ENCODE measurements at regions not wholly inside any gene's neighbourhood (a gene's known extent, or its start where the extent isn't known, plus 50 kb on each side); places are given as distances from the start of the nearest gene placed in this dataset.

GRCh38 chr5:173499471-173500212 lies 116.8 kb downstream of the BOD1 start:
- H3K4me1 ChIP-seq = peaks cover 8 to 71% (median 44%) of the 10 kb centered on the region in 4 donors
- WGBS, 5 donors = 62 to 85% (median 67%) methylated on average over 13 to 14 of the region's 14 CpGs
- H3K27ac ChIP-seq = peak overlapping the region; percentile 46 to 83 (median 64)

GRCh38 chr5:173498739-173499470 lies 117.5 kb downstream of the BOD1 start:
- WGBS, 5 donors = 44 to 57% (median 52%) methylated on average over 16 of the region's 16 CpGs
- DNase-seq = peak in 1 of 2 donors; percentile 17
- no peak for TF ChIP-seq CTCF (IDR thresholded peaks at IDR 0.05)
- no peak for TF ChIP-seq POLR2A (IDR thresholded peaks at IDR 0.05)
- no peak for TF ChIP-seq POLR2AphosphoS5 (IDR thresholded peaks at IDR 0.05)
- no peak for TF ChIP-seq EP300 (IDR thresholded peaks at IDR 0.05)
- no peaks in the 10 kb centered on the region for H3K9me3 ChIP-seq
- no peaks in the 10 kb centered on the region for H3K27me3 ChIP-seq
- H3K4me3 ChIP-seq = no peak overlapping the region
- peaks cover 8 to 73% (median 44%) of the 10 kb centered on the region in 4 donors for H3K4me1 ChIP-seq
- no peaks in the 10 kb centered on the region for H3K36me3 ChIP-seq
- intact Hi-C loops (cut with DNase I; ENCODE audit: low total_unique reads) = no loop called here
- peak overlapping the region; percentile 46 to 83 (median 64) for H3K27ac ChIP-seq

More at GRCh38 chr5:173499471-173500212, 116.8 kb downstream of the BOD1 start:
- Histone ChIP-seq H3K9me3 (no peaks in the 10 kb centered on the region), H3K36me3 (no peaks in the 10 kb centered on the region), H3K4me3 (no peak overlapping the region), H3K27me3 (no peaks in the 10 kb centered on the region)
- no peak for TF ChIP-seq POLR2A (IDR thresholded peaks at IDR 0.05)
- TF ChIP-seq EP300 (IDR thresholded peaks at IDR 0.05) = no peak
- no peak for TF ChIP-seq POLR2AphosphoS5 (IDR thresholded peaks at IDR 0.05)
- no peak for TF ChIP-seq CTCF (IDR thresholded peaks at IDR 0.05)
- peak in 1 of 2 donors; percentile 83 for DNase-seq
- intact Hi-C loops (cut with DNase I; ENCODE audit: low total_unique reads) = no loop called here

- intact Hi-C loops (cut with DNase I; ENCODE audit: low total_unique reads) = no loop called here
- TF ChIP-seq EP300 (IDR thresholded peaks at IDR 0.05) = no peak
- peak in 1 of 3 donors; percentile 46 for TF ChIP-seq POLR2AphosphoS5 (IDR thresholded peaks at IDR 0.05)
- Histone ChIP-seq H3K36me3 (no peaks in the 10 kb centered on the region), H3K27me3 (no peaks in the 10 kb centered on the region), H3K9me3 (no peaks in the 10 kb centered on the region), H3K4me3 (no peak overlapping the region), H3K27ac (peak overlapping the region; percentile 46 to 83 (median 64)), H3K4me1 (peaks cover 8 to 73% (median 44%) of the 10 kb centered on the region in 4 donors)
- WGBS, 5 donors = 51 to 55% (median 52%) methylated on average over 9 of the region's 9 CpGs
- DNase-seq = peak in 1 of 2 donors; percentile 63
These were observed 118.2 kb downstream of the BOD1 start for GRCh38 chr5:173498286-173498685.

GRCh38 chr5:173497685-173498084 lies 118.8 kb downstream of the BOD1 start:
- Histone ChIP-seq H3K27me3 (no peaks in the 10 kb centered on the region), H3K4me3 (no peak overlapping the region), H3K36me3 (no peaks in the 10 kb centered on the region), H3K27ac (peak overlapping the region in 3 of 5 donors; percentile 7 to 63 (median 20)), H3K4me1 (peaks cover 8 to 73% (median 44%) of the 10 kb centered on the region in 4 donors), H3K9me3 (no peaks in the 10 kb centered on the region)
- no peak for DNase-seq
- intact Hi-C loops (cut with DNase I; ENCODE audit: low total_unique reads) = no loop called here
- WGBS, 5 donors = 56 to 71% (median 65%) methylated on average over 12 of the region's 12 CpGs
- TF ChIP-seq POLR2A (IDR thresholded peaks at IDR 0.05) (no peak), CTCF (IDR thresholded peaks at IDR 0.05) (no peak)

All from stomach (tissue), 8 donors.